ENCODE measurements at regions not wholly inside any gene's neighbourhood (a gene's known extent, or its start where the extent isn't known, plus 50 kb on each side); places are given as distances from the start of the nearest gene placed in this dataset.

- TF ChIP-seq EZH2phosphoT487 (IDR thresholded peaks at IDR 0.05; ENCODE audit: borderline replicate concordance, low read depth, low read length) (no peak), CTCF (conservative IDR thresholded peaks at IDR 0.05; ENCODE audit: low read length) (no peak)
- POLR2A ChIA-PET: no interaction called here
- CTCF ChIA-PET (ENCODE audit: unreplicated experiment): no interaction called here
- H3K4me3 ChIP-seq (ENCODE audit: low read depth, low read length, poor library complexity, severe bottlenecking): no peak overlapping the region
- H3K4me2 ChIP-seq (ENCODE audit: low read length): no peak overlapping the region
- intact Hi-C loops (cut with micrococcal nuclease; ENCODE audit: unreplicated experiment): no loop called here
- H3K79me2 ChIP-seq (ENCODE audit: insufficient read depth, low read depth, low read length): no peaks in the 10 kb centered on the region
- no peak overlapping the region for H2AFZ ChIP-seq (ENCODE audit: low read length)
- BruUV-seq (replicated peaks): no TSS peak
- H3K9me3 ChIP-seq (ENCODE audit: low read length): no peaks in the 10 kb centered on the region
- no peaks in the 10 kb centered on the region for H3K4me1 ChIP-seq (ENCODE audit: insufficient read depth, low read length, poor library complexity, severe bottlenecking)
- H3K9me2 ChIP-seq (ENCODE audit: insufficient read depth, low read length): no peaks in the 10 kb centered on the region
- no peaks in the 10 kb centered on the region for H3K36me3 ChIP-seq (ENCODE audit: insufficient read depth, low read length)
- no peak overlapping the region for H3K27ac ChIP-seq (ENCODE audit: low read depth, low read length, poor library complexity, severe bottlenecking)
- DNase-seq (ENCODE audit: low spot score): no peak
- H4K20me1 ChIP-seq (ENCODE audit: insufficient read depth, low read length): no peaks in the 10 kb centered on the region
Observed at GRCh38 chr10:78600740-78601139, 468.0 kb upstream of the ZMIZ1 start.

GRCh38 chr10:78602201-78602932 is 466.4 kb upstream of the ZMIZ1 start:
- Histone ChIP-seq H3K36me3 (ENCODE audit: insufficient read depth, low read length) (no peaks in the 10 kb centered on the region), H3K4me1 (ENCODE audit: insufficient read depth, low read length, poor library complexity, severe bottlenecking) (no peaks in the 10 kb centered on the region), H3K79me2 (ENCODE audit: insufficient read depth, low read depth, low read length) (no peaks in the 10 kb centered on the region), H3K9me2 (ENCODE audit: insufficient read depth, low read length) (no peaks in the 10 kb centered on the region), H4K20me1 (ENCODE audit: insufficient read depth, low read length) (no peaks in the 10 kb centered on the region), H2AFZ (ENCODE audit: low read length) (no peak overlapping the region), H3K9me3 (ENCODE audit: low read length) (no peaks in the 10 kb centered on the region), H3K27ac (ENCODE audit: low read depth, low read length, poor library complexity, severe bottlenecking) (no peak overlapping the region), H3K4me2 (ENCODE audit: low read length) (no peak overlapping the region), H3K4me3 (ENCODE audit: low read depth, low read length, poor library complexity, severe bottlenecking) (no peak overlapping the region)
- POLR2A ChIA-PET: no interaction called here
- TF ChIP-seq CTCF (conservative IDR thresholded peaks at IDR 0.05; ENCODE audit: low read length): no peak
- TF ChIP-seq EZH2phosphoT487 (IDR thresholded peaks at IDR 0.05; ENCODE audit: borderline replicate concordance, low read depth, low read length): no peak
- DNase-seq (ENCODE audit: low spot score): no peak
- BruUV-seq (replicated peaks): no TSS peak
- intact Hi-C loops (cut with micrococcal nuclease; ENCODE audit: unreplicated experiment): no loop called here
- CTCF ChIA-PET (ENCODE audit: unreplicated experiment): no interaction called here

GRCh38 chr10:78604286-78604685 is 464.5 kb upstream of the ZMIZ1 start:
- no peak for TF ChIP-seq EZH2phosphoT487 (IDR thresholded peaks at IDR 0.05; ENCODE audit: borderline replicate concordance, low read depth, low read length)
- TF ChIP-seq CTCF (conservative IDR thresholded peaks at IDR 0.05; ENCODE audit: low read length): no peak
- no TSS peak for BruUV-seq (replicated peaks)
- DNase-seq (ENCODE audit: low spot score): no peak
- no peaks in the 10 kb centered on the region for H3K9me2 ChIP-seq (ENCODE audit: insufficient read depth, low read length)
- H3K79me2 ChIP-seq (ENCODE audit: insufficient read depth, low read depth, low read length): no peaks in the 10 kb centered on the region
- H3K4me2 ChIP-seq (ENCODE audit: low read length): no peak overlapping the region
- no peak overlapping the region for H2AFZ ChIP-seq (ENCODE audit: low read length)
- H3K9me3 ChIP-seq (ENCODE audit: low read length): peaks cover 7% of the 10 kb centered on the region; the same call in 1 of the 2 replicates
- no peak overlapping the region for H3K27ac ChIP-seq (ENCODE audit: low read depth, low read length, poor library complexity, severe bottlenecking)
- ChIA-PET POLR2A (no interaction called here), CTCF (ENCODE audit: unreplicated experiment) (no interaction called here)
- no peak overlapping the region for H3K4me3 ChIP-seq (ENCODE audit: low read depth, low read length, poor library complexity, severe bottlenecking)
- no peaks in the 10 kb centered on the region for H3K36me3 ChIP-seq (ENCODE audit: insufficient read depth, low read length)
- H4K20me1 ChIP-seq (ENCODE audit: insufficient read depth, low read length): no peaks in the 10 kb centered on the region
- intact Hi-C loops (cut with micrococcal nuclease; ENCODE audit: unreplicated experiment): no loop called here
- no peaks in the 10 kb centered on the region for H3K4me1 ChIP-seq (ENCODE audit: insufficient read depth, low read length, poor library complexity, severe bottlenecking)

Measured in OCI-LY7 (cell line).